HG03097 (cell line): ENCODE measurements at regions not wholly inside any gene's neighbourhood (a gene's known extent, or its start where the extent isn't known, plus 50 kb on each side); places are given as distances from the start of the nearest gene placed in this dataset.
"Not testable (repeated sequence)": the region's sequence is repeated elsewhere in the genome, so short reads cannot be mapped to it uniquely, and the experiment has no call there.

Experiments
- ATAC-seq: cut with Tn5 transposase; IDR thresholded peaks from one replicate; pipeline ENCODE4 v1.9.1; 2021; ENCODE audit not compliant: unreplicated experiment, low FRiP score

DNA sequence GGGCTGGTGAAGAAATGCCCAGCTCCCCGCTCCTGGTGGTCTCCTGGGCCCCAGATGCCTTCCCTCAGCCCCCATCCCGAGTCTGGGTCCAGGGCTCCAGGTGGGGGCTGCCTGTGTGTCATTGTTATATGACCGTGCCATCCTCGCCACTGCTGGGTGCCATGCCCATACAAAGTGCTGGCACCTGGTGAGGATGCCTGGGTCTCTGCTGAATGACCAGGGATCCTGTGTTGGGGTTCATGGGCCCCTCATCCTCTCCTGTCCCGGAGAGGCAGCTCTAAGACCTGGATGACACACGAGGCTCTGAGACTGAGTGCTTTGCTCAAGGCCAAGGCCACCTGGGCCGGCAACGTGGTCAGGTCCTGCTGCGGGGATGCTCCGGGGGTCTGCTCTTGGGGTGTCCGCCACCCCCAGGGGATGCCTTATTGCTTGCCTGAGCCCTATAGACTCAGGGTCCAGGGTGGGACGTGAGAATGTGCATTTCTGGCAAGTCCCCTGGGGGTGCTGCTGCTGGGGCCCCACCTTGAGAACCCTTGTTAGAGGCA is 206.9 kb downstream of the LAT start:
- ATAC-seq: not testable (repeated sequence)

DNA sequence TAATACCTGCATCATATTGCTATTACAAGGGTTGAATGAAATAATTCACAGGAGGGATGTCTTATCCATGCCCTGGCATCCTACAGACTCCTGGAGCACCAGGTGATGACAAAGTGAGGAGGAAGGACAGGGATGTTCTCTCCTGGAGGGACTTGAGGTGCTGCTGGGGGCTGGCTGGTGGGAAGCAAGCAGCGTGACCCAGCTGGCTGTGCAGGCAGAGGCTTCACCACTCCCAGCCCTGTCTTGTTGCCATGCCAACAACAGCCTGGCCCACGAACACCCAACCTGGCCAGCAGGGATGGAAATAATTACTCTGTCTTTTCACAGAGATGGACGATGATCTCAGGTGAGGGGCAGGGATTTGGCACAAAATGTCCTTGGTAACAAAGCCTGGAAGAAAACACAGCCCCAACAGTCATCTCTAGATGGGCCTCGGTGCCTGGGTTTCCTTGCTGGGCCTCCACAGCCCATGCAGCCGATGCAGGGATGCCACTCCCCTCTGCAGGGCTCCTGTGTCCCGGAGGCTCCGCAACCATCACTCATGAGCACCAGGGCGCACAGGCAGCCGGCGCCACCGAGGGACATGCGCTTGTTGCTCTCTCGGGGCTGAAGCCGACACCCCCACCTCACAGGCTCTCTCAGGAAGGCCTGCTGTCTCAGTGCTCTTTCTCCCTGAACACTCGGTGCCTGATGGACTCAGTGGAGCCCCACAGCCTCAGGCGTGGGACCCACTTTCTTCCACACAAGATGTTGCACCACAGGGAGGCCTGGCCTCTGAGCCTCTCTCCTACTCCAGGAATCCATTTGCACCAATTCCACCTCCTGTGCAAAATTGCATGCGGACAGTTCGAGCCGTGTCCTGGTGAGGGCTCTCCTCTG is 205.9 kb downstream of the LAT start:
- ATAC-seq: not testable (repeated sequence)

GRCh38 chr16:29188806-29189205 is 204.0 kb downstream of the LAT start:
- ATAC-seq: not testable (repeated sequence)

GRCh38 chr16:29186306-29187220 is 201.7 kb downstream of the LAT start:
- not testable (repeated sequence) for ATAC-seq

DNA sequence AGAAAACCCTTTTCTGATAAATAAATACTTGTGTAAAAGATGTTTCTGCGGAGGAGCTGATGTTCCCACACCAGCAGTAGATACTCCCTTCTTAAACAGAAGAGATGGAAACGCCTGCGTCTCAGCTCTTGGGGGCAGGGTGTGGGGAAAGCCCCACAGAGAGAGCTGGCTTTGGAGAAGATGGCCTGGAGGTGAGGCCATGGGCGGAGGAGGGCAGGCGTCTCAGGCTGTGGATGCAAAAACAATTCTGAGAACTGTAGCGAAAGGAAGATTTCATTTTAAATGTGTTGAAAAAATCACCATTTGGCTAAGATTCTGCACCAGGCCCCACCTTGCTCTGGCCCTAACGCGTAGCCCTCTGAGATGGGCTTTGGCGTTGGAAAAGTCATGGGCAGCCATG is 201.0 kb downstream of the LAT start:
- not testable (repeated sequence) for ATAC-seq

DNA sequence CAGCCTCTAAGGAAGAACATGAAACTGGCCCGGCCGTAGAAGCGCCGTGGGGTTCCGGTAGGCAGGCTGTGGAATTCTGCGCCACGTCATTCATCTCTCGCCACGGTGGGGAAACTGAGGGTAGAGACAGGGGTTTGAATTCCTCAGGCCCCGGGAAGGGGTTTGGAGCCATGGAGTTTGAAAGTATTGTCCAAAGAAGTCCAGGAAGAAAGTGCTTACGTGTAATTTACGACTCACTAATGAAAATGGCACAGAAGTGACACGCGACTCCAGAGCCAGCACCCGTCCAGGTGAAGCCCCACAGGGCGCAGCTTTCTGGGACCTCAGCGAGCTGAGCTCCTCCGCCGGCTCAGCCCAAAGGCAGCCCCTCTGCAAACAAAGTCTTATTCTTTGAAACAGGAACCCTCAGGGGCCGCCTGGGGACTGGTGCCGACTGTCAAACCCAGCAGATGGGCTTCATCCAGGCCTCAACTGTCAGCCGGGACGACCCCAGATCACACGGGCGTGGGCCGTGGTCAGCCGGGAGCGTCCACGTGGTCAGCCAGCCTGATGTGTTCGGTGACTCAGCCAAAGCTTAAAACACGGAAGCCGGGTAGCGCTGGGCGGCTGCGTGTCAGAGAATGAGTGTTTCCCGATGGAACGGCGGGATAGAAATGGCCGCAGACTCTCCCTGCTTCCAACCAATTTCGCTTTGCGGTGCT is 200.0 kb downstream of the LAT start:
- not testable (repeated sequence) for ATAC-seq

DNA sequence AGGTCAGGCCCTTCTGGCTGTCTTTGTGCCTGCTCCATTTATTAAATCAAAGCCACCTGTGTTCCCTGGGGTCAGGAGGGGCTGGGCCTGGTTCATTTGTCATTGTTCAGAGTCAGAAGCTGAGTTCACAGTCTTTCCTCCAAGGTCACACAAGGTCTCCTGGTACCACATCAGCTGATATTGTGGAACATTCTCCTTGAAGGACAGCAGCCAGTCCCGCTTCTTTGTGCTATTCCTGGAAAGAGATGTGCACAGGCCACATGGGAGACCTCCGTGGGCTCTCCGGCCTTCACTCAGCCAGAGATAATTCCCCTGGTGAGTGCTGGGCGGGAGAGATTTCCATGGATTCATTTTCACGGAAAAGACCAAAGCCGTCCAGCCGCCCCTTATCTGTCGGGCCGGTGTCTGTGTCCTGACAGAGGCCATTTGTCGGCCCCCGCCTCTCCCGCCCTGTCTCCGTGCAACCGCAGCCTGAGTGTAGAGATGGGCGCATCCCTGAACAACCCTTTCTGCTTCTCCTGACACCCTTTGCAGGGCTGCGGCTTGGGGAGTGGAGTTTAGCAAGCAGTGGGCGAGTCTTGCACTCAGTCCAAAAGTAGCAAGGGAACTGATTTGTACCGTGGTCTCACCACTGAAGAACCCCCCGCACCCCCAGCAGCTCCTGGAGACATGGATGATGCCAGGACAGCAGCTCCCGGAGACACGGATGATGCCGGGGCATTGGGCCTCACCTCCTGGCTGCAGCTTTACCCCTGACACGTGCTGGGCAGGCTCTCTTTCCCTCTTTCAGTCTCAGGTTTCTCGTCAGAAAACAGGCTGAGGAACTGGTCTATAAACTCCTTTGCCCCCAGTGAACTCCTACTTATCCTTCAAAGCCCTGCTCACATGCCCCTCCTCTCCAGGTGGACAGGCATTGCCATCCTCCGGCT is 198.4 kb downstream of the LAT start:
- not testable (repeated sequence) for ATAC-seq

- no peak for ATAC-seq
Measured at GRCh38 chr16:29182501-29182900, 197.6 kb downstream of the LAT start.

DNA sequence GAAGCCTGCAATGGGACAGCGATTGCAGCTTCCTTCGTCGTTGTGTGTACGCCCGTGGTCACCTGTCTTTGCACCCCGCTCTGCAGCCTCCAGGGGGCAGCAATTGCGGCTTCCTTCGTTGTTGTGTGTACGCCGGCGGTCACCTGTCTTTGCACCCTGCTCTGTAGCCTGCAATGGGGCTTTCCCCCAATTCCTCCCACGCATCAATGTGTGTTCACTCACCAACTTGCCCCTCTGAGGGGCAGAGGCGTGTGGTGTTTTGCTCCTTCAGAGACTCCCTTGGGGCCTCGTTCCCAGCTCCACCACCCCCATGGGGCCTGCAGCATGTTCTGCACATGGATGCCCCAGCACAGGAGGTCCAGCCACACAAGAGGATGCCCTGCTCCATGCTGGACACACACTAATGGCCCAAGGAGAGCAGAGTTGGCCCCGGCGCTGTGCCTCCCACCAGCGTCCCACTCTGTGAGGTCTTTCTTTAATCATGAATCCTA is 197.1 kb downstream of the LAT start:
- ATAC-seq: not testable (repeated sequence)

GRCh38 chr16:29181254-29181780 is 196.5 kb downstream of the LAT start:
- ATAC-seq: not testable (repeated sequence)

GRCh38 chr16:29180206-29180600 is 195.4 kb downstream of the LAT start:
- not testable (repeated sequence) for ATAC-seq

- not testable (repeated sequence) for ATAC-seq
Measured at GRCh38 chr16:29179401-29180205, 194.8 kb downstream of the LAT start.

- ATAC-seq: not testable (repeated sequence)
Measured at GRCh38 chr16:29177888-29178726, 193.3 kb downstream of the LAT start.

DNA sequence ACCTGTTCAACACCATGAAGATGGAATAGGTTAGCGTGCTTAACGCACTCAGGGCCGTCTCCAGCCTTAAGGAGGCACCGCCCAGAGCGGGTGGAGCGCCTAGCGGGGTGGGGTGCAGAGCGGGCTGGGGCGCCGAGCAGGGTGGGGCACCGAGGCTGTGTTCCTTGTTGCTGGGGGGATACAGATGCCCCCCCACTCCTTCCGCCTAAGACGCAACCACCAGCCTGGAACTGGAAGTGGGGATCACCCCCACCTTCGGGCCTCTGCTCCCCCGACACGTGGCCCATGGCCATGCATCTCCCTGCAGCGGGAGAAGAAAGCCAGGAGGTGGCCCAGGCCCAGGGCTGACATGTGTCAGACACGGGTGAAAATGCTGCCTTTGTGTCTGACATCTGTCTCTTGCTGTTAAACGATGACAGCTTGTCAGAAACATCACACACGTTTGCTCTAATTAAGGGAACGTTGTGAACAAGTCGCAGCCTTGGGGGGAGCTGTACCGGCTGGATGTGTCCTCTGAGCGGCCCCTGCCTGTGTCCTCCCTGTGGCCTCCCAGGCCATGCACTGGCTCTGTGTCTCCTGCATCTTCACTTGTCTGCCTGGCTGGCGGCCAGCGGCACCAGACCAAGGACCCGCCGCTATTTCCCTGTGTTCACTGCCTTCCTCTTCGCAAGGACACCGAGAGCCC is 192.5 kb downstream of the LAT start:
- ATAC-seq: not testable (repeated sequence)

- not testable (repeated sequence) for ATAC-seq
Measured at GRCh38 chr16:29176822-29177202, 192.0 kb downstream of the LAT start.

DNA sequence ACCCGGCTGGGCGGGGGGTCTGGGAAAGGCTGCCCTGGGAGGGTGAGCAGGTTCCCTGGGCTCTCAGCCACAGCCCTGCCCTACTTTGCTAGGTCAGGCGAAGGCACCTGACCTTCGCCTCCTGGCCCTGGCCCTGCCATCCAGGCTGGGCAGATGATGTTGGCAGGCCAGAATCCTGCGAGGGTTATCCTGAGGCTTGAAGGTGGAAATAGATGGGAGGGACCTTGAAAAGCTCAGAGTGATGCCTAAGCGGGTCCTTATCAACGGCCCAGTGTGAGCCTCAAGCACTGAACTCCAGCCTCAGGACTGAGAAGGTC is 191.3 kb downstream of the LAT start:
- ATAC-seq: not testable (repeated sequence)
